GM18951 (cell line): ENCODE measurements at regions not wholly inside any gene's neighbourhood (a gene's known extent, or its start where the extent isn't known, plus 50 kb on each side); places are given as distances from the start of the nearest gene placed in this dataset.

Experiments
- POLR2A ChIP-seq: IDR thresholded peaks from 4 replicates; pipeline ENCODE4 v1.6.1; 2011; ENCODE audit warnings: mild to moderate bottlenecking; ENCODE audit not compliant: insufficient read length, insufficient read depth; ENCODE audit errors: extremely low read depth
- in situ Hi-C: fragments of 300-500 bp; cut with MboI; formaldehyde crosslinking; loops from one replicate; pipeline ENCODE4 v1.12.0; 2022; ENCODE audit warnings: low sequenced_read_pairs, mixed read lengths, inconsistent platforms; ENCODE audit not compliant: unreplicated experiment

GRCh38 chr11:28400331-28401100 is 292.3 kb downstream of the METTL15 start:
- TF ChIP-seq POLR2A: no peak
- in situ Hi-C loops: no loop called here

- TF ChIP-seq POLR2A: no peak
- in situ Hi-C loops: no loop called here
These were observed 285.2 kb downstream of the METTL15 start for GRCh38 chr11:28393348-28393747.

GRCh38 chr11:28384418-28384817 is 276.2 kb downstream of the METTL15 start:
- in situ Hi-C loops: no loop called here
- TF ChIP-seq POLR2A: no peak

GRCh38 chr11:28383456-28383855 is 275.3 kb downstream of the METTL15 start:
- TF ChIP-seq POLR2A: no peak
- in situ Hi-C loops: no loop called here
